SK-N-SH (cell line): ENCODE measurements at regions not wholly inside any gene's neighbourhood (a gene's known extent, or its start where the extent isn't known, plus 50 kb on each side); places are given as distances from the start of the nearest gene placed in this dataset.

Experiments
- CTCF ChIA-PET: fragments of 300-600, 350-600 bp; formaldehyde crosslinking; extraction: SDS; loops from one replicate; lab custom pipeline; 2021; lab: Yijun Ruan, JAX
- POLR2A ChIA-PET: fragments of 350-600 bp; sonication (Branson Sonifier 250); formaldehyde crosslinking; extraction: SDS; loops from one replicate; lab custom pipeline; 2020; ENCODE audit warnings: antibody characterized with exemption, inconsistent platforms; lab: Yijun Ruan, JAX
- DNase-seq: peaks from one replicate; pipeline ENCODE4 v3.0.0; 2012
- H2AFZ ChIP-seq: fragments of 200-600 bp; sonication (generic); 2 replicates; pipeline ENCODE4 v1.8.1; 2016; ENCODE audit warnings: antibody characterized with exemption, mild to moderate bottlenecking, low read depth
- H3F3A ChIP-seq: fragments of 200-600 bp; sonication (generic); replicated peaks from 2 replicates; pipeline ENCODE3; 2016; ENCODE audit warnings: antibody characterized with exemption, mild to moderate bottlenecking; ENCODE audit not compliant: insufficient read depth
- H3K27ac ChIP-seq, 2 experiments: fragments of 200-500 bp in 1 of 2; fragments of 200-600 bp in 1 of 2; sonication (Bioruptor generic) in 1 of 2; sonication (generic), shearing (Covaris generic) in 1 of 2; 2 replicates each; pipeline versions ENCODE4 v1.5.1 to v1.6.1; 2014 to 2016; ENCODE audit warnings: low read depth in 2 of 2, inconsistent platforms in 1 of 2, low read length in 1 of 2, mild to moderate bottlenecking in 1 of 2, mixed read lengths in 1 of 2
- H3K27me3 ChIP-seq: fragments of 200-600 bp; sonication (generic), shearing (Covaris generic); 2 replicates; pipeline ENCODE4 v1.6.1; 2016; ENCODE audit warnings: mixed run types; ENCODE audit not compliant: insufficient read depth
- H3K36me3 ChIP-seq, 2 experiments: fragments of 200-500 bp in 1 of 2; fragments of 200-600 bp in 1 of 2; sonication (Bioruptor generic) in 1 of 2; sonication (generic) in 1 of 2; replicated peaks in 1 of 2; 2 replicates each; pipeline versions ENCODE3 to v1.5.1; 2014 to 2016; ENCODE audit warnings: low read length in 1 of 2, mild to moderate bottlenecking in 1 of 2; ENCODE audit not compliant: insufficient read depth in 2 of 2, control insufficient read depth in 1 of 2
- H3K4me1 ChIP-seq, 2 experiments: fragments of 200-500 bp in 1 of 2; fragments of 200-600 bp in 1 of 2; sonication (Bioruptor generic) in 1 of 2; sonication (generic), shearing (Covaris generic) in 1 of 2; 2 replicates each; pipeline versions ENCODE4 v1.5.1 to v1.6.1; 2014 to 2016; ENCODE audit warnings: low read depth in 1 of 2, low read length in 1 of 2, mixed run types in 1 of 2; ENCODE audit not compliant: insufficient read depth in 2 of 2, control insufficient read depth in 1 of 2
- H3K4me2 ChIP-seq: fragments of 200-600 bp; sonication (generic), shearing (Covaris generic); 2 replicates; pipeline ENCODE4 v1.6.1; 2017; ENCODE audit warnings: mixed run types
- H3K4me3 ChIP-seq, 2 experiments: fragments of 200-500 bp in 1 of 2; fragments of 200-600 bp in 1 of 2; sonication (Bioruptor generic) in 1 of 2; sonication (generic), shearing (Covaris generic) in 1 of 2; 2 replicates each; pipeline versions ENCODE4 v1.5.1 to v1.8.1; 2014 to 2016; ENCODE audit warnings: low read depth in 2 of 2, inconsistent platforms in 1 of 2, low read length in 1 of 2, mild to moderate bottlenecking in 1 of 2, mixed read lengths in 1 of 2, moderate library complexity in 1 of 2
- H3K79me2 ChIP-seq: fragments of 200-600 bp; sonication (generic); 2 replicates; pipeline ENCODE4 v1.8.1; 2017; ENCODE audit warnings: mild to moderate bottlenecking; ENCODE audit not compliant: insufficient read depth
- H3K9ac ChIP-seq: fragments of 200-600 bp; sonication (generic); 2 replicates; pipeline ENCODE4 v1.6.1; 2017; ENCODE audit warnings: mixed run types
- H3K9me2 ChIP-seq: fragments of 200-600 bp; sonication (generic); 2 replicates; pipeline ENCODE4 v1.6.1; 2017; ENCODE audit warnings: mixed run types
- H3K9me3 ChIP-seq: fragments of 200-600 bp; sonication (generic); 2 replicates; pipeline ENCODE4 v1.6.1; 2017; ENCODE audit warnings: mixed run types, mild to moderate bottlenecking, moderate library complexity
- H4K20me1 ChIP-seq: fragments of 200-600 bp; sonication (generic); 2 replicates; pipeline ENCODE4 v1.6.1; 2017; ENCODE audit warnings: mild to moderate bottlenecking, mixed run types; ENCODE audit not compliant: insufficient read depth
- ELF1 ChIP-seq: IDR thresholded peaks from 2 replicates; pipeline ENCODE4 v1.4.0; 2012
- EP300 ChIP-seq, 2 experiments: IDR thresholded peaks; 2 replicates each; pipeline versions ENCODE4 v1.4.0 to v1.6.1; 2012; ENCODE audit warnings: borderline replicate concordance in 1 of 2, low read depth in 1 of 2, low read length in 1 of 2
- EZH2phosphoT487 ChIP-seq: fragments of 200-600 bp; sonication (generic); IDR thresholded peaks from 2 replicates; pipeline ENCODE4 v1.6.1; 2017; ENCODE audit warnings: low read depth, mixed run types, mild to moderate bottlenecking, antibody characterized with exemption, moderate library complexity, borderline replicate concordance
- FOSL2 ChIP-seq: IDR thresholded peaks from 2 replicates; pipeline ENCODE4 v1.4.0; 2012; ENCODE audit warnings: low read depth, mild to moderate bottlenecking, moderate library complexity, borderline replicate concordance
- FOXM1 ChIP-seq: IDR thresholded peaks from 2 replicates; pipeline ENCODE4 v1.4.0; 2012; ENCODE audit warnings: low read depth, mild to moderate bottlenecking
- GABPA ChIP-seq: IDR thresholded peaks from 2 replicates; pipeline ENCODE4 v1.4.0; 2012; ENCODE audit warnings: low read depth, mild to moderate bottlenecking
- MEF2A ChIP-seq: IDR thresholded peaks from 2 replicates; pipeline ENCODE4 v1.4.0; 2012; ENCODE audit warnings: low read depth, borderline replicate concordance
- MXI1 ChIP-seq: IDR thresholded peaks from 2 replicates; pipeline ENCODE4 v1.6.1; 2012; ENCODE audit warnings: mild to moderate bottlenecking, low read depth, low read length, improper control_type of control experiment
- NFIC ChIP-seq: IDR thresholded peaks from 2 replicates; pipeline ENCODE4 v1.4.0; 2012; ENCODE audit warnings: borderline replicate concordance
- NRF1 ChIP-seq: IDR thresholded peaks from 2 replicates; pipeline ENCODE4 v1.6.1; 2012; ENCODE audit warnings: low read depth, mild to moderate bottlenecking, low read length
- RCOR1 ChIP-seq: fragments of 150-350 bp; IDR thresholded peaks from 2 replicates; pipeline ENCODE4 v1.6.1; 2017; ENCODE audit warnings: antibody characterized with exemption, low read length
- RFX5 ChIP-seq: IDR thresholded peaks from 2 replicates; pipeline ENCODE4 v1.6.1; 2012; ENCODE audit warnings: mild to moderate bottlenecking, improper control_type of control experiment, low read length
- RXRA ChIP-seq: IDR thresholded peaks from 2 replicates; pipeline ENCODE4 v1.4.0; 2012; ENCODE audit warnings: low read depth, mild to moderate bottlenecking, borderline replicate concordance
- SIN3A ChIP-seq: IDR thresholded peaks from 2 replicates; pipeline ENCODE4 v1.6.1; 2012; ENCODE audit warnings: low read depth, mild to moderate bottlenecking, low read length, moderate library complexity, borderline replicate concordance
- SMC3 ChIP-seq: IDR thresholded peaks from 2 replicates; pipeline ENCODE4 v1.6.1; 2012; ENCODE audit warnings: low read depth, low read length, improper control_type of control experiment
- TEAD4 ChIP-seq: IDR thresholded peaks from 2 replicates; pipeline ENCODE4 v1.4.0; 2012; ENCODE audit warnings: mild to moderate bottlenecking, borderline replicate concordance; ENCODE audit not compliant: insufficient read depth
- YY1 ChIP-seq: IDR thresholded peaks from 2 replicates; pipeline ENCODE4 v1.4.0; 2012; ENCODE audit warnings: low read depth, mild to moderate bottlenecking
- WGBS: methylation state at CpG from one replicate; pipeline ENCODE4 v1.1.6; 2017; ENCODE audit warnings: low lambda C conversion rate; 5-methylcytosine and 5-hydroxymethylcytosine counted together
- TF ChIP-seq, protein P1 (sequence below): IDR thresholded peaks from 2 replicates; pipeline ENCODE4 v1.4.0; 2012; ENCODE audit warnings: low read depth
- TF ChIP-seq, protein P2 (sequence below): IDR thresholded peaks from 2 replicates; pipeline ENCODE4 v1.4.0; 2012; ENCODE audit warnings: low read depth, borderline replicate concordance
- TF ChIP-seq, protein P3 (sequence below): fragments of 200-600 bp; sonication (generic); IDR thresholded peaks from 2 replicates; pipeline ENCODE4 v1.6.1; 2017; ENCODE audit warnings: antibody characterized with exemption, mild to moderate bottlenecking, moderate library complexity
- TF ChIP-seq, protein P4 (sequence below): fragments of 150-350 bp; IDR thresholded peaks from 2 replicates; pipeline ENCODE4 v1.6.1; 2016; ENCODE audit warnings: mild to moderate bottlenecking, low read depth, low read length

DNA sequence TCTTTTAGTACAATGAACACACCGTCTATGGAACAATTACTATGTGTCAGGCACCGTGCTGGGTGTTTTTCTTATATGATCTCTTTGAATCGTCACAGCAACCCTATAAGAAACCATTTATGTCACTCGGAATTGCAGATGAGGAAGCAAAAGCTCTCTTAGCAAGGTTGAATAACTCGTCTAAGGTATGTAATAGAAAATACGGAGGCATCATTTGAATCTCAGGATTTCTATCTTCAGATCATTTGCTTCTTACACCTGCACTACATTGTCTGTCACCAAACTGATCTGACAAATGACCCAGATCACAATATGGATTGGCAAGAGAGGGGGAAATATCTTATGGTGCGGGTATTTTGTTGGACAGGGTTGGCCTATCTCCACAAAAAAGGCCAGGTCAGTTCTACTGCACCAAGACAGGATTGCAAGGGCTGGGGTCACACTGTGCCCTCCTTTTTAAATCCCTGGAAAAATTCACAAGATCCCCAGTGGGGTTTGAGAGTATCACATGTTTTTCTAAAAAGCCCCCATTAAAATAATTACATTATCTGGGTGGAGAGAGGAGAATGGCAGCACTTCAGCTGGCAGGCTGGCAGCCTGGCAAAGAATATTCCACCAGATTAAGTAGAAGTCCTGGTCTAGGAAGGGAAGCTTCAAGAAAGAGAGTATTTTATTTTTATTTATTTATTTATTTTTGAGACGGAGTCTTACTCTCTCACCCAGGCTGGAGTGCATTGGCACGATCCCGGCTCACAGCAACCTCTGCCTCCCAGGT is 110.7 kb upstream of the CLMP start (continued):
- no peak for TF ChIP-seq YY1
- TF ChIP-seq, protein P1, sequence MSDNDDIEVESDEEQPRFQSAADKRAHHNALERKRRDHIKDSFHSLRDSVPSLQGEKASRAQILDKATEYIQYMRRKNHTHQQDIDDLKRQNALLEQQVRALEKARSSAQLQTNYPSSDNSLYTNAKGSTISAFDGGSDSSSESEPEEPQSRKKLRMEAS = no peak

DNA sequence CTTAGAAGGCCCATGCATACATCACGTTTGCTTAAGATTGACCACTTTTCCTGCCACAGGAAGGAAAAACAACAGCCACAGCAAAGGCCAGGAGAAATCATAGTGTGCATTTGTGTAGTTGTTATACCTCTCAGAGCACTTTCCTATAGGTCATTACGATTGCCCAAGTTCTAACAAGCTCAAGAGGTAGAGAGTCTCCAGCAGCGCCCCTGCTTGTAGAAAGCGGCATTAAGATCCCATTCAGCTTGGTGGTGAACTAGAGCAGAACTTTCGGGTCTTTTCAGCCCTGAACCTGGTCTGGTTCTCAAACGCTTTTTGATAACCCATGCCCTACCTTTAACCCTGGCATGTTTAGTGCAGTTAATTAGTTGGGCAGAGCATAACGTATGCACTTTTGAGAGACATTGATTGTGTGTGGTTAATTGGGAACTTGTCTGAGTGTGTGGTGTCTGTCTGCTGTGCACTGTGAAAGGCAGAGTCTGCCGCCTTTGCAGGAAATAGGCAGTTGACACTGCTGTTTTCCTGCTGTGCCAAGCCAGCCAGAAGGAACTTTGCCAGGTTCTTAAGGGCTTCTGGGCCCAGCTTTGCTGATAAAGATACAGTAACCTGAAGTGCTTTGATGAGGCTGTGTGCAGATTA is 109.9 kb upstream of the CLMP start:
- POLR2A ChIA-PET = no interaction called here
- H3K27me3 ChIP-seq = no peaks in the 10 kb centered on the region
- peaks cover 21 to 29% of the 10 kb centered on the region in 2 experiments; a peak in 3 of 4 replicates for H3K4me1 ChIP-seq
- H2AFZ ChIP-seq = no peak overlapping the region
- H3K9ac ChIP-seq = no peak overlapping the region
- H3K4me2 ChIP-seq = no peak overlapping the region
- no peaks in the 10 kb centered on the region for H3K9me2 ChIP-seq
- no peaks in the 10 kb centered on the region for H4K20me1 ChIP-seq
- no peak overlapping the region for H3K27ac ChIP-seq
- H3K9me3 ChIP-seq = no peaks in the 10 kb centered on the region
- H3F3A ChIP-seq = no peaks in the 10 kb centered on the region
- CTCF ChIA-PET = interaction anchor here (0.6 to 9.5 kb wide), 9 partner anchors 9 to 171 kb away, joined by 3 to 118 read pairs (median 4); no protein-coding TSS in a partner anchor
- no peak overlapping the region for H3K4me3 ChIP-seq
- H3K79me2 ChIP-seq = no peaks in the 10 kb centered on the region
- DNase-seq = no peak
- TF ChIP-seq EP300 (IDR thresholded peaks at IDR 0.05; ENCODE audit: borderline replicate concordance in 1 of 2, low read depth in 1 of 2, low read length in 1 of 2) (no peak), FOSL2 (no peak), NRF1 (no peak), RCOR1 (no peak), RFX5 (no peak), ELF1 (no peak), SMC3 (no peak), MXI1 (no peak), TEAD4 (no peak)
- TF ChIP-seq, protein P2, sequence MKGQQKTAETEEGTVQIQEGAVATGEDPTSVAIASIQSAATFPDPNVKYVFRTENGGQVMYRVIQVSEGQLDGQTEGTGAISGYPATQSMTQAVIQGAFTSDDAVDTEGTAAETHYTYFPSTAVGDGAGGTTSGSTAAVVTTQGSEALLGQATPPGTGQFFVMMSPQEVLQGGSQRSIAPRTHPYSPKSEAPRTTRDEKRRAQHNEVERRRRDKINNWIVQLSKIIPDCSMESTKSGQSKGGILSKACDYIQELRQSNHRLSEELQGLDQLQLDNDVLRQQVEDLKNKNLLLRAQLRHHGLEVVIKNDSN = no peak
- 86% methylated on average over 8 of the region's 8 CpGs for WGBS
- no peaks in the 10 kb centered on the region for H3K36me3 ChIP-seq

DNA sequence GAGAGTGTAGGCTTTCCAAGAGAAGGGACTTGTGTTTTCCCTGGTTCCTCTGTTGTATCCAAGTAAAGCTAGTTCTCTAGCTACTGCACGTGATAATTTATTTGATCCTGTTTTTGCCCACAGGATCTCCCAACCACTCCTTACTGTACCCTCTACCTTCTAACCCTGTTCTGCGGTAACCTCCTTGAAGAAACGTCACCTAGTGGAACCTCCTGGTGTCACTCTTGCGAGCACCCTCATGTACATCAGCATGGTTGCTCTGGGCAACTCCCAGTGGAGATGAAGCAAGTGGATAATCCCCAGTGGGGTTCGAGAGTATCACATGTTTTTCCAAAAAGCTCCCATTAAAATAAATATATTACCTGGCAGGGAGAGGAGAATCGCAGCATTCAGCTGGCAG is 108.9 kb upstream of the CLMP start:
- ChIA-PET CTCF (interaction anchor here (0.9 to 9.5 kb wide), 7 partner anchors 8 to 172 kb away, joined by 3 to 118 read pairs (median 4); no protein-coding TSS in a partner anchor), POLR2A (no interaction called here)
- Histone ChIP-seq H3K9ac (no peak overlapping the region), H3K9me2 (no peaks in the 10 kb centered on the region), H3F3A (no peaks in the 10 kb centered on the region), H3K27me3 (no peaks in the 10 kb centered on the region), H3K4me2 (no peak overlapping the region), H3K79me2 (no peaks in the 10 kb centered on the region), H3K27ac (no peak overlapping the region), H3K36me3 (no peaks in the 10 kb centered on the region), H3K4me3 (no peak overlapping the region), H4K20me1 (no peaks in the 10 kb centered on the region), H3K4me1 (peaks cover 21 to 29% of the 10 kb centered on the region in 2 experiments; a peak in 3 of 4 replicates), H3K9me3 (no peaks in the 10 kb centered on the region), H2AFZ (no peak overlapping the region)
- DNase-seq = no peak
- 92% methylated on average over 6 of the region's 6 CpGs for WGBS
- TF ChIP-seq RCOR1 (no peak), MEF2A (no peak), RXRA (no peak), SIN3A (no peak), NFIC (no peak), MXI1 (no peak), EZH2phosphoT487 (no peak), FOXM1 (no peak), GABPA (no peak)
- TF ChIP-seq, protein P2 = no peak
- TF ChIP-seq, protein P3, sequence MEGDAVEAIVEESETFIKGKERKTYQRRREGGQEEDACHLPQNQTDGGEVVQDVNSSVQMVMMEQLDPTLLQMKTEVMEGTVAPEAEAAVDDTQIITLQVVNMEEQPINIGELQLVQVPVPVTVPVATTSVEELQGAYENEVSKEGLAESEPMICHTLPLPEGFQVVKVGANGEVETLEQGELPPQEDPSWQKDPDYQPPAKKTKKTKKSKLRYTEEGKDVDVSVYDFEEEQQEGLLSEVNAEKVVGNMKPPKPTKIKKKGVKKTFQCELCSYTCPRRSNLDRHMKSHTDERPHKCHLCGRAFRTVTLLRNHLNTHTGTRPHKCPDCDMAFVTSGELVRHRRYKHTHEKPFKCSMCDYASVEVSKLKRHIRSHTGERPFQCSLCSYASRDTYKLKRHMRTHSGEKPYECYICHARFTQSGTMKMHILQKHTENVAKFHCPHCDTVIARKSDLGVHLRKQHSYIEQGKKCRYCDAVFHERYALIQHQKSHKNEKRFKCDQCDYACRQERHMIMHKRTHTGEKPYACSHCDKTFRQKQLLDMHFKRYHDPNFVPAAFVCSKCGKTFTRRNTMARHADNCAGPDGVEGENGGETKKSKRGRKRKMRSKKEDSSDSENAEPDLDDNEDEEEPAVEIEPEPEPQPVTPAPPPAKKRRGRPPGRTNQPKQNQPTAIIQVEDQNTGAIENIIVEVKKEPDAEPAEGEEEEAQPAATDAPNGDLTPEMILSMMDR = no peak
- TF ChIP-seq, protein P4, sequence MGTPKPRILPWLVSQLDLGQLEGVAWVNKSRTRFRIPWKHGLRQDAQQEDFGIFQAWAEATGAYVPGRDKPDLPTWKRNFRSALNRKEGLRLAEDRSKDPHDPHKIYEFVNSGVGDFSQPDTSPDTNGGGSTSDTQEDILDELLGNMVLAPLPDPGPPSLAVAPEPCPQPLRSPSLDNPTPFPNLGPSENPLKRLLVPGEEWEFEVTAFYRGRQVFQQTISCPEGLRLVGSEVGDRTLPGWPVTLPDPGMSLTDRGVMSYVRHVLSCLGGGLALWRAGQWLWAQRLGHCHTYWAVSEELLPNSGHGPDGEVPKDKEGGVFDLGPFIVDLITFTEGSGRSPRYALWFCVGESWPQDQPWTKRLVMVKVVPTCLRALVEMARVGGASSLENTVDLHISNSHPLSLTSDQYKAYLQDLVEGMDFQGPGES = no peak
